Stimulated activated CD4-positive, alpha-beta T cell treated with anti-CD3 and anti-CD28 coated beads, Interleukin-1b, Interleukin-23, amount 100 ng/mL, for 24 hours (primary cell): ENCODE measurements at regions not wholly inside any gene's neighbourhood (a gene's known extent, or its start where the extent isn't known, plus 50 kb on each side); places are given as distances from the start of the nearest gene placed in this dataset.
"Not testable (repeated sequence)": the region's sequence is repeated elsewhere in the genome, so short reads cannot be mapped to it uniquely, and the experiment has no call there.

ENCODE experiments used
- DNase-seq, 4 experiments: peaks; one replicate each; pipeline ENCODE4 v3.0.0-alpha.2; 2020; ENCODE audit warnings: low read depth in 4 of 4, low spot score in 1 of 4

GRCh38 chr14:71238835-71239234 lies 331.6 kb downstream of the PCNX1 start:
- DNase-seq: no peak

DNA sequence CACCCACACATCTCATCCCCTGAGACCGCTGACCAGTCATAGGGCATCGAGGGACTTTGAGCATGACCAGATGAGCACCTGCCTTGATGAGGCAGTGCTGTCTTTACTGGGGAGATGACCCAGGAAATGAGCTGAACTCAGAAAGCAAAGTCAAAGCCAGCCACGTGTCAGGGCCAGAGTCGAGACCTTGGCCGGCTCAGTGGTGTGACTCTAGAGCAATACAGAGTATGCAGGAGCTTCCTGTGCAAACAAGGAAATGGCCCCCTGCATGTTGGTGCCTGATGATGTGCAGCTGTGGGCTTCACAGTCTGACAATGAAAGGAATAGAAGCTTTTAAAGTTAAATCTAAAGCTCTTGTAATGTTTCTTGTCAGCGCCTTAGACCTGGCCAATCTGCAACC lies 332.9 kb downstream of the PCNX1 start:
- no peak for DNase-seq

GRCh38 chr14:71240866-71241520 lies 333.7 kb downstream of the PCNX1 start:
- no peak for DNase-seq

GRCh38 chr14:71242237-71242748 lies 335.0 kb downstream of the PCNX1 start:
- DNase-seq: no peak

DNA sequence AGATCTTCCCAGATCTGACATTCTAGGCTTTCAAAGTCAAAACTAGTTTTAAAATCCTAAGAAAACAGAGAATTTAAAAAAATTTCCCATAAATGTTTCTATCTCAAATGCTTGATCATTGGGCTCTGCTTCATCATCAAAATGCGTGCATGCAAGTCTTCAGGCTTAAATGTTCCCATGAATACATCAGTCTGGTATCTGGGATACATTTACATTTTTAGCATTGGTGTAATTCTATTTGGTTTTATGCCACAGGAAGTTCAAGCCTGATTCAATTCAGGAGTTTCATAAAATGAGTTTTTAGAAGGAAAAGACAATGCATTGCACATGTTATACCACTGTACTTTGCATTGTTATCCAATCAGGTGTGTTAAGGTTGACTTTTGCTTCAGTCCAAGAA lies 336.4 kb downstream of the PCNX1 start:
- no peak for DNase-seq

GRCh38 chr14:71244341-71244740 lies 337.1 kb downstream of the PCNX1 start:
- no peak for DNase-seq

- no peak for DNase-seq
These were observed 338.6 kb downstream of the PCNX1 start for GRCh38 chr14:71245659-71246361.

GRCh38 chr14:71246539-71246938 lies 339.3 kb downstream of the PCNX1 start:
- DNase-seq: no peak

DNA sequence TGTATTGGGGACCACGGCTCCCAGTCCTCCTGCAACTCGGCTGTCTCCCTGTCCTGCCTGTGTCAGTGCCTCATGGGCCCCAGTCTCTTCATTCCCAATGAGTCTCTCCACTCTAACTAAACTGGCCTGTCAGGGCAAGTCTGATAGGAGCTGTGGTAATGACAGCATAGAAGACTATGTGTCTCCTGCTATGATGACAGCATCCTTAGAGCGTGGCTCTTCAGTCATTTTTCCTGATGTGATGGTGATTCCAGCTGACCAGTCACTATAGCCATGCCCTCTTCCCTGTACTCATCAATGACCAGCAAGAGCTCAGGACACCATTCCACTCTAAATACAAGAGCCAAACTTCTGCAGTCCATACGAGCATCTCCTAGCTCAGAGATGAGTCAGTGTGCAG lies 339.8 kb downstream of the PCNX1 start:
- no peak for DNase-seq

DNA sequence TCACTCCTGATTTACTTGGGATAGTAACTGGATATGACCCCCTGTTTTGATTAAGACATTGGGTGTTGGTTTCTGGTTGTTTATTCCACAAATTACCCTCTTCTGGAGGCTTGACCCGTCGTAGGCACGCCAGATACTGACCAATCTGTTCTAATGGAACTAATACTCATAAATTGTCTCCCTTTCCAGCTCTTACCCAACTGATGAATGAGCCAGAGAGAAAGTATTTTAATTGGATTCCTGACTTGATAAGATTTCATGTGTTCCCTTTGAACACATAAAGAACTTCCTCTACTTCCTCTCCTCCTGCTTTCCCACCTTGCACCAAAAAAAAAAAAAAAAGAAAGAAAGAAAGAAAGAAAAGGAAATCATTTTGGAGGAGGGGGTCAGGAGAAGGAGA lies 340.9 kb downstream of the PCNX1 start:
- no peak for DNase-seq

DNA sequence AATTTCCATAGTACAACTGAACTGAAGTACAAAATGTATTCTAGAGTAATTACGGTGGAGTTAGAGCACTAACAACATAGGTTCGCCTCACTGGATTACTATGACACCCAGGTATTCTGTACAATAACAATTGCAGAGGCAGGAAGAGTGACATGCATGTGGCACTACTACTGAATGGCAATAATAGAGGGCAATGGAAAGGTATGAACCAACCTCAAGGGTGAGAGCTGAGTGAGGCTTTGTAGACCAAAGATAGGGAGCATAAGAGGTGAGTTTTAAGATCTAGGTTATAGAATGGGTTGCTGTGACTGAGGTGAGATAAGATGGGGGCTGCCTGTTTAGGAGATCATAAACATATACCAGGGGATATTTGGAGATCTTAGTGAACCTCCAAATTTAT lies 343.1 kb downstream of the PCNX1 start:
- DNase-seq: no peak

GRCh38 chr14:71250791-71251190 lies 343.5 kb downstream of the PCNX1 start:
- DNase-seq: no peak

DNA sequence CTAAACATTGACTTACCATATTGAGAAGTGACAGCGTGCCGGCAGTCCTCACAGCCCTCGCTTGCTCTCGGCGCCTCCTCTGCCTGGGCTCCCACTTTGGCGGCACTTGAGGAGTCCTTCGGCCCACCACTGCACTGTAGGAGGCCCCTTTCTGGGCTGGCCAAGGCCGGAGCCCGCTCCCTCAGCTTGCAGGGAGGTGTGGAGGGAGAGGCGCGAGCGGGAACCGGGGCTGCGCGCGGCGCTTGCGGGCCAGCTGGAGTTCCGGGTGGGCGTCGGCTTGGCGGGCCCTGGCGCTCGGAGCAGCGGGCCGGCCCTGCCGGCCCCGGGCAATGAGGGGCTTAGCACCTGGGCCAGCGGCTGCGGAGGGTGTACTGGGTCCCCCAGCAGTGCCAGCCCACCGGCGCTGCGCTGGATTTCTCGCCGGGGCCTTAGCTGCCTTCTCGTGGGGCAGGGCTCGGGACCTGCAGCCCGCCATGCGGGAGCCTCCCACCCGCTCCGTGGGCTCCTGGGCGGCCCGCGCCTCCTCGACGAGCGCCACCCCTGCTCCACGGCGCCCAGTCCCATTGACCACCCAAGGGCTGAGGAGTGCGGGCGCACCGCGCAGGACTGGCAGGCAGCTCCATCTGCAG lies 346.9 kb downstream of the PCNX1 start:
- not testable (repeated sequence) for DNase-seq

- no peak for DNase-seq
These were observed 353.9 kb downstream of the PCNX1 start for GRCh38 chr14:71261206-71261605.

- DNase-seq: no peak
These were observed 355.2 kb downstream of the PCNX1 start for GRCh38 chr14:71262441-71262840.

- no peak for DNase-seq
These were observed 357.0 kb downstream of the PCNX1 start for GRCh38 chr14:71264260-71264659.

DNA sequence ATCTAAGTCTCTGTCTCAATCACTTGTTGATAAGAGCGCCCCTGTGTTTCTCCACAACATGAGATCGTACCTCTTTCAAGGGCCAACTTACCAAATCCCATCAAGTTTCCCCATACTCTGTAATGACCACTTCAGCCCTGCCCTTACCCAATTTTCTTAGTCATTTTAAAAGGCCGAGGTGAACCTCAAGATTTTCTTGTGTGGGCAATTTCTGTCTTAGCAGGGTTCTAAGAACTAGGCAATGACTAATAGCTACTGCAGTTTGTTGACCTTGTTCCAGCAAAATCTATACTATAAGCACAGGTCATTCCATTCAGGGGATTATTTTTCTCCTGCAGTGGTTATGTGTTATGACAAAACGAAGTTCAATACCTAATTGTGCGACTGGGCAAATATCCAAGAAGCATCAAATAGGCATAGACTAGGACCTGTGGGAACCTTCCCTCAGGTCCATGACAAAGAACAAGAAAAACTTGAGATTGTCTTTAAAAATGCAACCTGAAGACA lies 359.8 kb downstream of the PCNX1 start:
- DNase-seq: no peak

GRCh38 chr14:71267691-71268090 lies 360.4 kb downstream of the PCNX1 start:
- DNase-seq: no peak

GRCh38 chr14:71270111-71270510 lies 362.9 kb downstream of the PCNX1 start:
- DNase-seq: no peak

DNA sequence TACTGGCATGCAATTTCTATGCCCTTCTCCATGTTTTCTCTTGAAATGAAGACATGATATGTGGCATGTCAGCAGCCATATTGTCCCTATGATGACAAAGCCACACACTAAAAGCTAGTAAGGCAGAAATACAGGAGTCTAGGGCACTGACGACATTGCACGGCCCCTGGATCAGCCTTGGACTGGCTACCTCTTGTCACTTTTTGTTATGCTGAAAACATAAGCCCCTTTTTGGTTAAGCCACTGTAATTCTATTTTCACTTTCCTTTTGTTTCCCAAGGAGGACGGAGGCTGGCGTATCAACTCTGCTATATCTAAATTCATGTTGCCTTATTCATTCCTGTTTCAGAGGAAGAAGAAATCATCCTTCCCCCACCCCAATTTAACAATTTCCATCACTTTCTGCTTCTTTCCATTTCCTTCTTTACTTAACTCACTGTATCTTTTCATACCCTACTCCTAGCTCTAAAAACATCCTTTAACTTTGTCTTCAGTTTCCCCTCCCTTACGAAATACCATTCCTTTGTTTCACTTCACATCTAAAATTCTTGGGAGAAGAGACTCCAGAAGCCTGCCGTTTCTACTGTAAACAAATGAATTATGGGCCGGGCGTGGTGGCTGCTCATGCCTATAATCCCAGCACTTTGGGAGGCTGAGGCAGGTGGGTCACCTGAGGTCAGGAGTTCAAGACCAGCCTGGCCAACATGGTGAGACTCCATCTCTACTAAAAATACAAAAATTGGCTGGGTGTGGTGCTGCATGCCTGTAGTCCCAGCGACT lies 364.1 kb downstream of the PCNX1 start:
- no peak for DNase-seq

DNA sequence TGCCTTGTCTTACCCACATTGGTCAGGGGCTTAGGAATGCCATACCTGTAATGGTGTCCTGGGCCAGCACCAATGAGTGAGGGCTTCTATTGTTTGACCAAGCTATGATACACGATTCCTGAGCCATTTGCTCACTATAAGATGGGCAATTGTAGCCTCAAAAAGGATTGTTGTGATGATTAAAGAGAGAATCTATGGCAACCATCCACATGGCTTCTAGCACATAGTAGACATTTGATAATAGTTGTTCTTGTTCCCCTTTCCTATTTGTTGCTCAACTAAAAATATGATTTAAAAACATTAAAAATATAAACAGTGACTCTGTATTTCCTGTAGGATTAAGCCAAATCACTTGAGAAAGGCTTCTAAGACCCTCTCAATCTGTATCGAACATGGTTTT lies 366.1 kb downstream of the PCNX1 start:
- no peak for DNase-seq
